Left ventricle myocardium inferior (tissue), 1 donor: ENCODE measurements at regions not wholly inside any gene's neighbourhood (a gene's known extent, or its start where the extent isn't known, plus 50 kb on each side); places are given as distances from the start of the nearest gene placed in this dataset.

Experiments used
- DNase-seq: peaks from one replicate; pipeline ENCODE4 v3.0.0-alpha.2; 2020
- H3K27ac ChIP-seq: fragments of 200-600 bp; replicated peaks from 2 replicates; pipeline ENCODE4 v1.8.0; 2021
- H3K27me3 ChIP-seq: fragments of 200-600 bp; 2 replicates; pipeline ENCODE4 v1.8.0; 2021; ENCODE audit warnings: low read depth
- H3K36me3 ChIP-seq: fragments of 200-600 bp; 2 replicates; pipeline ENCODE4 v1.8.0; 2021
- H3K4me1 ChIP-seq: fragments of 200-600 bp; 2 replicates; pipeline ENCODE4 v1.8.0; 2021
- H3K4me3 ChIP-seq: fragments of 200-600 bp; 2 replicates; pipeline ENCODE4 v1.8.0; 2021; ENCODE audit warnings: mild to moderate bottlenecking, moderate library complexity
- H3K9me3 ChIP-seq: fragments of 200-600 bp; replicated peaks from 2 replicates; pipeline ENCODE4 v1.8.0; 2021
- intact Hi-C: fragments of 100-400 bp; cut with micrococcal nuclease; formaldehyde crosslinking; loops from one replicate; pipeline ENCODE4 v1.11.0; 2022
- TF ChIP-seq, protein P1 (sequence below): fragments of 200-600 bp; IDR thresholded peaks from 2 replicates; pipeline ENCODE4 v1.8.0; 2021; ENCODE audit warnings: antibody characterized with exemption, mild to moderate bottlenecking, borderline replicate concordance
- donor health status: DM: no; HTN: yes; CAD: no; lungs with severe emphysema.

GRCh38 chr7:156222151-156222550 lies 409.9 kb upstream of the SHH start:
- intact Hi-C loops: no loop called here
- Histone ChIP-seq H3K4me1 (no peaks in the 10 kb centered on the region), H3K9me3 (peaks cover 22% of the 10 kb centered on the region), H3K36me3 (no peaks in the 10 kb centered on the region), H3K27ac (no peak overlapping the region), H3K27me3 (peaks cover 46% of the 10 kb centered on the region), H3K4me3 (no peak overlapping the region)
- TF ChIP-seq, protein P1, sequence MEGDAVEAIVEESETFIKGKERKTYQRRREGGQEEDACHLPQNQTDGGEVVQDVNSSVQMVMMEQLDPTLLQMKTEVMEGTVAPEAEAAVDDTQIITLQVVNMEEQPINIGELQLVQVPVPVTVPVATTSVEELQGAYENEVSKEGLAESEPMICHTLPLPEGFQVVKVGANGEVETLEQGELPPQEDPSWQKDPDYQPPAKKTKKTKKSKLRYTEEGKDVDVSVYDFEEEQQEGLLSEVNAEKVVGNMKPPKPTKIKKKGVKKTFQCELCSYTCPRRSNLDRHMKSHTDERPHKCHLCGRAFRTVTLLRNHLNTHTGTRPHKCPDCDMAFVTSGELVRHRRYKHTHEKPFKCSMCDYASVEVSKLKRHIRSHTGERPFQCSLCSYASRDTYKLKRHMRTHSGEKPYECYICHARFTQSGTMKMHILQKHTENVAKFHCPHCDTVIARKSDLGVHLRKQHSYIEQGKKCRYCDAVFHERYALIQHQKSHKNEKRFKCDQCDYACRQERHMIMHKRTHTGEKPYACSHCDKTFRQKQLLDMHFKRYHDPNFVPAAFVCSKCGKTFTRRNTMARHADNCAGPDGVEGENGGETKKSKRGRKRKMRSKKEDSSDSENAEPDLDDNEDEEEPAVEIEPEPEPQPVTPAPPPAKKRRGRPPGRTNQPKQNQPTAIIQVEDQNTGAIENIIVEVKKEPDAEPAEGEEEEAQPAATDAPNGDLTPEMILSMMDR: no peak
- no peak for DNase-seq

GRCh38 chr7:156220701-156221100 lies 408.4 kb upstream of the SHH start:
- Histone ChIP-seq H3K4me3 (no peak overlapping the region), H3K27ac (no peak overlapping the region), H3K27me3 (peaks cover 48% of the 10 kb centered on the region), H3K4me1 (no peaks in the 10 kb centered on the region), H3K36me3 (no peaks in the 10 kb centered on the region), H3K9me3 (peaks cover 16% of the 10 kb centered on the region)
- intact Hi-C loops: no loop called here
- no peak for DNase-seq
- TF ChIP-seq, protein P1: no peak

DNA sequence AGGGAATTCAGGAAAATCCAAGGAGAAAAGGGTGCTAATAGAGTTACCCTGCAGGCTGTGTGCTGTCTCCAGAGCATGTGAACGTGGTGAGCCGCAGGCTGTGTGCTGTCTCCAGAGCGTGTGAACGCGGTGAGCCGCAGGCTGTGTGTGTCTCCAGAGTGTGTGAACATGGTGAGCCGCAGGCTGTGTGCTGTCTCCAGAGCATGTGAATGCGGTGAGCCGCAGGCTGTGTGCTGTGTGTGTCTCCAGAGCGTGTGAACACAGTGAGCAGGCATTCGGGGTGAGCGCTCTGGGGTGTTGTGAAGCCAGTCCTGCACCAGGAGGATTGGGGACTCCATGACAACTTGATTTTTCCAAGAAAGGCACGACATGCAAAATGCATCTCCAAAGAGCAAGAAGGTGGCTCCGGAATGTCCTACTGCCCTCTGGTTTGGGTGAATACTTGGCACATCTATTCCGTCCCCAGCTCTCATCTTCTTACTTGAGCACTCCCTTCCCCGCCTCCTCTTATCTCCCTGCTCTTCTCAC lies 407.9 kb upstream of the SHH start:
- Histone ChIP-seq H3K27me3 (peaks cover 48% of the 10 kb centered on the region), H3K27ac (no peak overlapping the region), H3K9me3 (peaks cover 10% of the 10 kb centered on the region), H3K4me1 (no peaks in the 10 kb centered on the region), H3K4me3 (no peak overlapping the region), H3K36me3 (no peaks in the 10 kb centered on the region)
- TF ChIP-seq, protein P1: no peak
- no peak for DNase-seq
- intact Hi-C loops: no loop called here

DNA sequence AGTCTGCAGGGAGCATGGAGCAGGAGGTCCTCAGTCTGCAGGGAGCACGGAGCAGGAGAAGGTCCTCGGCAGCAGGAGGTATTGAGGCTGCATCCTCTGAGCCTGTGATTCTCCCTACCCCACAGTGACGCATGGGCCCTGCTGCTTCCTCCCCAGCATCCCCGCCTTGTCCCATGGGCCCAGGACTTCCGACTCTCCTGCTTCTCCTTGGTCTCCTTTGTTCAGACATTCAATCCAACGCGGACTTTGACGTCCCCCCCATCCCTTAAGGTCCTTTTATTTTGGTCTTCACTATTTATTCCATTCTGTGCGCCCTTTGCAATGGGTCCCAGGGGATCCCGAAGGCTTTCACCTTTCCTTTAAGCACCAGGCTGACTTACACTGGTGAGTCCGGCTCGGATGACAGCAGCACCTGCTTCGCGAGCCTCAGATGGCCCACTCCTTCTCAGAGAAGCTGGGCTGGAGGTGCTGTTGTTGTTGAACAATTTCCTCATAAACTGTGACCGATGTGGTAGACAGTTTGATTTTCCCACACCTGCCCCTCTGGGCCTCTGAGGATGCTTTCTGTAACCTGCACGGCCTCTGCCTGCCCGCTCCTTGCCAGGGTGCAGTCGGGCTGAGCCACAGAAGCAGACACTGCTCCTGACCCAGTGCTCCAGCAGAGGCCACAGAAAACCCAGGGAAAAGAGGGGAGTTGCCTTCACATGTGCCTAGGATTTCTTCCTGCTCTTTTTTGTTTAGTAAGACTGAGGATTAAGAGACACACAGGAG lies 407.2 kb upstream of the SHH start:
- no peak overlapping the region for H3K4me3 ChIP-seq
- intact Hi-C loops: no loop called here
- H3K4me1 ChIP-seq: no peaks in the 10 kb centered on the region
- H3K27me3 ChIP-seq: peaks cover 48% of the 10 kb centered on the region
- no peaks in the 10 kb centered on the region for H3K36me3 ChIP-seq
- peaks cover 4% of the 10 kb centered on the region for H3K9me3 ChIP-seq
- DNase-seq: no peak
- TF ChIP-seq, protein P1: no peak
- H3K27ac ChIP-seq: no peak overlapping the region

DNA sequence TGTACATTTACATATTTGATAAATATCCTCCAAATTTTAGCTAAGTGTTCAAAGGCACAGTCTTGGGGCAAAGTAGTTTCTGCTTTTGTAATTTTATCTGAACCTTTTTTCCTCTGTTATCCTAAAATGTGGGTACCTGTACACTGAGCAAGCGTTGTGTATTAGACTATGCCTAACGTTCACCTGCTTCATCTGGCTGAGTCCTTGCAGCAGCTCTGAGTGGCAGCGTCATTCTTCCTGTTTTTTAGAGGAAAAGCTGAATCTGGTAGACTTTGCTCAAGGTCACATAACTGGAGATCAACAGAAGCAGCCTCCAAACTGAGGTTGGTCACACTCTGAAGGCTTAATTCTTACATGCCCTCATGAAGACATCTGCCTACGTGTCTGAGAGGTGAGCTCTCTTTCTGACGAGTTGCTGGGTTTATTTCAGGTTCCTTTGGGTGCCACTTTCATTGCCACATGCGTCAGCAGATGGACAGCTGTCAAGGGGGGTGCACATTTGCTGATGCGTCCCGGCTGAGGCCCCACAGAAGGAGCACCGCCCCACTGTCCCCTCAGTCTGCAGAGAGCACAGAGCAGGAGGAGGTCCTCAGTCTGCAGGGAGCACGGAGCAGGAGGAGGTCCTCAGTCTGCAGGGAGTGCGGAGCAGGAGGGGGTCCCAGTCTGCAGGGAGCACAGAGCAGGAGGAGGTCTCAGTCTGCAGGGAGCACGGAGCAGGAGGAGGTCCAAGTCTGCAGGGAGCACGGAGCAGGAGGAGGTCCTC lies 406.5 kb upstream of the SHH start:
- Histone ChIP-seq H3K9me3 (no peaks in the 10 kb centered on the region), H3K4me1 (no peaks in the 10 kb centered on the region), H3K36me3 (no peaks in the 10 kb centered on the region), H3K4me3 (no peak overlapping the region), H3K27ac (no peak overlapping the region), H3K27me3 (peaks cover 48% of the 10 kb centered on the region)
- intact Hi-C loops: no loop called here
- TF ChIP-seq, protein P1: no peak
- DNase-seq: no peak
